ENCODE measurements at regions not wholly inside any gene's neighbourhood (a gene's known extent, or its start where the extent isn't known, plus 50 kb on each side); places are given as distances from the start of the nearest gene placed in this dataset.

GRCh38 chr18:8893628-8894231 is 188.4 kb downstream of the MTCL1 start:
- intact Hi-C loops (cut with micrococcal nuclease) = no loop called here
- TF ChIP-seq POLR2AphosphoS5 (IDR thresholded peaks at IDR 0.05; ENCODE audit: low read depth, low read length) (no peak), EZH2 (IDR thresholded peaks at IDR 0.05) (no peak), CEBPB (IDR thresholded peaks at IDR 0.05; ENCODE audit: low read depth) (no peak), TCF7L2 (IDR thresholded peaks at IDR 0.05; ENCODE audit: borderline replicate concordance, extremely low read depth, insufficient read depth, insufficient read length) (no peak), CTCF (IDR thresholded peaks at IDR 0.05 in 2 of 3, conservative IDR thresholded peaks at IDR 0.05 in 1 of 3; ENCODE audit: borderline replicate concordance in 1 of 3, insufficient read depth in 1 of 3, low read depth in 2 of 3, low read length in 2 of 3) (no peak)
- CTCF ChIA-PET = no interaction called here
- BruUV-seq (replicated peaks) = no TSS peak
- H3K4me3 ChIP-seq (replicated peaks in 1 of 2; ENCODE audit: low read depth in 1 of 2, low read length in 2 of 2) = no peak overlapping the region
- H3K9me2 ChIP-seq (ENCODE audit: insufficient read depth) = no peaks in the 10 kb centered on the region
- peak overlapping the region; percentile 22 for H2AFZ ChIP-seq (ENCODE audit: low read depth, low read length, poor library complexity, severe bottlenecking)
- no peaks in the 10 kb centered on the region for H4K20me1 ChIP-seq (ENCODE audit: insufficient read depth)
- RAD21 ChIA-PET (ENCODE audit: low non-redundant PET in 1 of 2, low total read pairs in 2 of 2, uncharacterized antibody in 2 of 2, unreplicated experiment in 2 of 2) = no interaction called here
- no peaks in the 10 kb centered on the region for H3K36me3 ChIP-seq (ENCODE audit: control insufficient read depth in 1 of 2, insufficient read depth in 2 of 2, low read length in 2 of 2)
- no peaks in the 10 kb centered on the region for H3K79me2 ChIP-seq (ENCODE audit: insufficient read depth, low read length)
- POLR2A ChIA-PET = no interaction called here
- no peak overlapping the region for H3K27ac ChIP-seq (ENCODE audit: low read depth, low read length)
- no peak for ATAC-seq
- H3K4me1 ChIP-seq (ENCODE audit: control insufficient read depth in 1 of 2, insufficient read depth in 2 of 2, low read length in 2 of 2) = peaks cover 17 to 32% of the 10 kb centered on the region in 2 experiments
- H3K9me3 ChIP-seq (ENCODE audit: control insufficient read depth in 1 of 2, insufficient read depth in 1 of 2, low read depth in 1 of 2, low read length in 2 of 2) = no peaks in the 10 kb centered on the region
- no peak overlapping the region for H3K4me2 ChIP-seq (ENCODE audit: low read length)
- H3K27me3 ChIP-seq (ENCODE audit: insufficient read depth, low read length) = no peaks in the 10 kb centered on the region
- H3K9ac ChIP-seq (ENCODE audit: low read length) = no peak overlapping the region
- DNase-seq (ENCODE audit: low read depth, low spot score) = no peak

- Histone ChIP-seq H3K4me3 (replicated peaks in 1 of 2; ENCODE audit: low read depth in 1 of 2, low read length in 2 of 2) (no peak overlapping the region), H3K4me2 (ENCODE audit: low read length) (no peak overlapping the region), H2AFZ (ENCODE audit: low read depth, low read length, poor library complexity, severe bottlenecking) (no peak overlapping the region), H3K9ac (ENCODE audit: low read length) (no peak overlapping the region), H3K9me3 (ENCODE audit: control insufficient read depth in 1 of 2, insufficient read depth in 1 of 2, low read depth in 1 of 2, low read length in 2 of 2) (no peaks in the 10 kb centered on the region), H3K9me2 (ENCODE audit: insufficient read depth) (no peaks in the 10 kb centered on the region), H3K27ac (ENCODE audit: low read depth, low read length) (no peak overlapping the region), H3K27me3 (ENCODE audit: insufficient read depth, low read length) (no peaks in the 10 kb centered on the region), H3K36me3 (ENCODE audit: control insufficient read depth in 1 of 2, insufficient read depth in 2 of 2, low read length in 2 of 2) (no peaks in the 10 kb centered on the region), H3K79me2 (ENCODE audit: insufficient read depth, low read length) (no peaks in the 10 kb centered on the region), H4K20me1 (ENCODE audit: insufficient read depth) (no peaks in the 10 kb centered on the region), H3K4me1 (ENCODE audit: control insufficient read depth in 1 of 2, insufficient read depth in 2 of 2, low read length in 2 of 2) (peaks cover 17 to 27% of the 10 kb centered on the region in 2 experiments)
- intact Hi-C loops (cut with micrococcal nuclease) = no loop called here
- POLR2A ChIA-PET = no interaction called here
- CTCF ChIA-PET = no interaction called here
- TF ChIP-seq SRF (IDR thresholded peaks at IDR 0.05; ENCODE audit: low read depth) = no peak
- no peak for TF ChIP-seq CBX3 (IDR thresholded peaks at IDR 0.05; ENCODE audit: low read depth)
- no peak for TF ChIP-seq POLR2AphosphoS5 (IDR thresholded peaks at IDR 0.05; ENCODE audit: low read depth, low read length)
- TF ChIP-seq EZH2 (IDR thresholded peaks at IDR 0.05) = no peak
- TF ChIP-seq SIN3A (IDR thresholded peaks at IDR 0.05; ENCODE audit: low read depth) = no peak
- TF ChIP-seq SP1 (IDR thresholded peaks at IDR 0.05; ENCODE audit: low read depth) = no peak
- no peak for TF ChIP-seq POLR2A (IDR thresholded peaks at IDR 0.05; ENCODE audit: borderline replicate concordance, extremely low read depth, insufficient read depth, insufficient read length)
- TF ChIP-seq ZBTB33 (IDR thresholded peaks at IDR 0.05; ENCODE audit: extremely low read depth, insufficient replicate concordance, low read length) = no peak
- RAD21 ChIA-PET (ENCODE audit: low non-redundant PET in 1 of 2, low total read pairs in 2 of 2, uncharacterized antibody in 2 of 2, unreplicated experiment in 2 of 2) = no interaction called here
- BruUV-seq (replicated peaks) = no TSS peak
- no peak for DNase-seq (ENCODE audit: low read depth, low spot score)
- ATAC-seq = no peak
Measured at GRCh38 chr18:8894823-8895222, 189.5 kb downstream of the MTCL1 start.

Measured in HCT116 (cell line).